ENCODE measurements at regions not wholly inside any gene's neighbourhood (a gene's known extent, or its start where the extent isn't known, plus 50 kb on each side); places are given as distances from the start of the nearest gene placed in this dataset.

DNA sequence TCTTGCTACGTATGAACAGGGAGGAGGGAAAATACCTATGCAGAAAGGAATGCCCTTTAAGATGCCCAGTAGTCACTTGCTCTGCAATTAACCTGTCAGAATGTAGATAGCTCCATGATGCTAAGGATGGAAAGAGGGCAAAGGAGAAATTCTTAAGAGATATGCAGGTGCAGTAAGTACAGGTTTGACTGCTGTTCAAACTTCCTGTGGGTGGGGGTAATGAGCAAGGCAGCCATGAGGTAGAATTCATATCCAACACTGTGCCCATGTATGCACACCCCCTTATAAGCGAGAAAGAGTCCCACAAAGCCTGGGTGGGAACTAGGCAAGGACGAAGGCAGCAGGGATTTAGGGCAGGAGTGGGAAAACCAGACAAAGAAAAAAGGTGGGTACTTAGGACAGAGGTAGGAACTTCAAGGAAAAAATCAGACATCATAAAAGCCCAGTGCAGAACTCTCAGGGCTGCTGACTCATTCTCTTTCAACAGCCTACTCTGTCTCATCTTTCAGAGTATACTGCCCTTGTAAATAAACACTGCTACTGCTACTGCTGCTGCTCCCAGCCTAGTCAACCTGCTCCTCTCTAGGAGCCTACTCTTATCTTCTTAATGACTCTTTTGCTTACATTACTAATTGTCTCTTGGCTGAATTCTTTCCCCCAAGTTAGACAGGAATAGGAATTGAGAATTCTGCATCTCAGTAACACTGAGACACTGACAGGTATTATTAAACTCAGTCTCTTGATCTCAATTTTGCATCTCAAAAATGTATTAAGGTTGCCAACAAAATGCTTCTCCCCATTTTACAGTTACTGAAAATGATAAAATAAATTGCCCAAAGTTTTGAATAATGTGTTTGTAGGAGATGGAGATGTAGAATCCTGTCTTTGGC, 189.0 kb downstream of the PTH2R start:
- Histone ChIP-seq H3K79me2 (ENCODE audit: insufficient read depth, low read depth, low read length) (no peaks in the 10 kb centered on the region), H3K9me2 (ENCODE audit: insufficient read depth, low read length) (no peaks in the 10 kb centered on the region), H3K9me3 (ENCODE audit: low read length) (no peaks in the 10 kb centered on the region), H3K36me3 (ENCODE audit: insufficient read depth, low read length) (no peaks in the 10 kb centered on the region), H2AFZ (ENCODE audit: low read length) (no peak overlapping the region), H3K27ac (ENCODE audit: low read depth, low read length, poor library complexity, severe bottlenecking) (no peak overlapping the region), H3K4me3 (ENCODE audit: low read depth, low read length, poor library complexity, severe bottlenecking) (no peak overlapping the region), H3K4me1 (ENCODE audit: insufficient read depth, low read length, poor library complexity, severe bottlenecking) (no peaks in the 10 kb centered on the region), H4K20me1 (ENCODE audit: insufficient read depth, low read length) (no peaks in the 10 kb centered on the region), H3K4me2 (ENCODE audit: low read length) (no peak overlapping the region)
- no TSS peak for BruUV-seq (replicated peaks)
- ChIA-PET CTCF (ENCODE audit: unreplicated experiment) (no interaction called here), POLR2A (interaction anchor here (0.9 kb wide), 1 partner anchor 16 kb away, joined by 3 read pairs; no protein-coding TSS in a partner anchor)
- intact Hi-C loops (cut with micrococcal nuclease; ENCODE audit: unreplicated experiment) = no loop called here
- TF ChIP-seq EZH2phosphoT487 (IDR thresholded peaks at IDR 0.05; ENCODE audit: borderline replicate concordance, low read depth, low read length) = no peak
- TF ChIP-seq, protein P1, sequence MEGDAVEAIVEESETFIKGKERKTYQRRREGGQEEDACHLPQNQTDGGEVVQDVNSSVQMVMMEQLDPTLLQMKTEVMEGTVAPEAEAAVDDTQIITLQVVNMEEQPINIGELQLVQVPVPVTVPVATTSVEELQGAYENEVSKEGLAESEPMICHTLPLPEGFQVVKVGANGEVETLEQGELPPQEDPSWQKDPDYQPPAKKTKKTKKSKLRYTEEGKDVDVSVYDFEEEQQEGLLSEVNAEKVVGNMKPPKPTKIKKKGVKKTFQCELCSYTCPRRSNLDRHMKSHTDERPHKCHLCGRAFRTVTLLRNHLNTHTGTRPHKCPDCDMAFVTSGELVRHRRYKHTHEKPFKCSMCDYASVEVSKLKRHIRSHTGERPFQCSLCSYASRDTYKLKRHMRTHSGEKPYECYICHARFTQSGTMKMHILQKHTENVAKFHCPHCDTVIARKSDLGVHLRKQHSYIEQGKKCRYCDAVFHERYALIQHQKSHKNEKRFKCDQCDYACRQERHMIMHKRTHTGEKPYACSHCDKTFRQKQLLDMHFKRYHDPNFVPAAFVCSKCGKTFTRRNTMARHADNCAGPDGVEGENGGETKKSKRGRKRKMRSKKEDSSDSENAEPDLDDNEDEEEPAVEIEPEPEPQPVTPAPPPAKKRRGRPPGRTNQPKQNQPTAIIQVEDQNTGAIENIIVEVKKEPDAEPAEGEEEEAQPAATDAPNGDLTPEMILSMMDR (conservative IDR thresholded peaks at IDR 0.05; ENCODE audit: low read length) = no peak
- no peak for DNase-seq (ENCODE audit: low spot score)

DNA sequence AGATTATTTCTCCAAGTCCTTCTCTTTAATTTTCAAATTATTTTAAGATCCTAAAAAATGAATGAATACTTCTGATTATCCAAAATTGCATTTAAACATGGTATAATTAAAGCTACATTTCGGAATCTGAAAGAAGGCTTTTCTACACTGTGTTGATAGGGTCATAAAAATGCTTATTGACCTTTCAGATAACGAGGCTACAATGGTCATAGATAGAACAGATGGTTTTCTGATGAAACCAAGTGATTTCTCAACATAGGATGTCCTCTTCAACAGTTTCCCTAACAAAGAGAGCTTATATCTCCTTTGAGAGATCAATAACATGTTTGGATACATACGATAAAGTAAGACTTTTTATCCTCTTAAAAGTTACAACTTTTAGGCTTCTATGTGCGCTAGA, 201.1 kb downstream of the PTH2R start:
- Histone ChIP-seq H3K36me3 (ENCODE audit: insufficient read depth, low read length) (no peaks in the 10 kb centered on the region), H3K4me2 (ENCODE audit: low read length) (no peak overlapping the region), H4K20me1 (ENCODE audit: insufficient read depth, low read length) (no peaks in the 10 kb centered on the region), H3K4me3 (ENCODE audit: low read depth, low read length, poor library complexity, severe bottlenecking) (no peak overlapping the region), H3K9me2 (ENCODE audit: insufficient read depth, low read length) (no peaks in the 10 kb centered on the region), H3K4me1 (ENCODE audit: insufficient read depth, low read length, poor library complexity, severe bottlenecking) (no peaks in the 10 kb centered on the region), H3K9me3 (ENCODE audit: low read length) (no peaks in the 10 kb centered on the region), H3K79me2 (ENCODE audit: insufficient read depth, low read depth, low read length) (no peaks in the 10 kb centered on the region), H3K27ac (ENCODE audit: low read depth, low read length, poor library complexity, severe bottlenecking) (no peak overlapping the region), H2AFZ (ENCODE audit: low read length) (no peak overlapping the region)
- no peak for DNase-seq (ENCODE audit: low spot score)
- intact Hi-C loops (cut with micrococcal nuclease; ENCODE audit: unreplicated experiment) = no loop called here
- no peak for TF ChIP-seq EZH2phosphoT487 (IDR thresholded peaks at IDR 0.05; ENCODE audit: borderline replicate concordance, low read depth, low read length)
- TF ChIP-seq, protein P1 (conservative IDR thresholded peaks at IDR 0.05; ENCODE audit: low read length) = no peak
- CTCF ChIA-PET (ENCODE audit: unreplicated experiment) = no interaction called here
- POLR2A ChIA-PET = interaction anchor here (0.6 to 0.8 kb wide), 2 partner anchors 9 to 58 kb away, joined by 3 read pairs; no protein-coding TSS in a partner anchor
- BruUV-seq (replicated peaks) = no TSS peak
